GM12891 (cell line): ENCODE measurements at regions not wholly inside any gene's neighbourhood (a gene's known extent, or its start where the extent isn't known, plus 50 kb on each side); places are given as distances from the start of the nearest gene placed in this dataset.
"Not testable (repeated sequence)": the region's sequence is repeated elsewhere in the genome, so short reads cannot be mapped to it uniquely, and the experiment has no call there.

ENCODE experiments used
- POLR2A ChIP-seq: IDR thresholded peaks from 2 replicates; pipeline ENCODE4 v1.6.1; 2011; ENCODE audit warnings: low read depth, low read length, control low read depth
- POLR2AphosphoS5 ChIP-seq: IDR thresholded peaks from 2 replicates; pipeline ENCODE4 v1.6.1; 2011; ENCODE audit warnings: low read depth, low read length, control low read depth
- SPI1 ChIP-seq: IDR thresholded peaks from 2 replicates; pipeline ENCODE4 v1.6.1; 2011; ENCODE audit warnings: low read depth, low read length, control low read depth
- TAF1 ChIP-seq: IDR thresholded peaks from 2 replicates; pipeline ENCODE4 v1.6.1; 2011; ENCODE audit warnings: low read depth, low read length, control low read depth

DNA sequence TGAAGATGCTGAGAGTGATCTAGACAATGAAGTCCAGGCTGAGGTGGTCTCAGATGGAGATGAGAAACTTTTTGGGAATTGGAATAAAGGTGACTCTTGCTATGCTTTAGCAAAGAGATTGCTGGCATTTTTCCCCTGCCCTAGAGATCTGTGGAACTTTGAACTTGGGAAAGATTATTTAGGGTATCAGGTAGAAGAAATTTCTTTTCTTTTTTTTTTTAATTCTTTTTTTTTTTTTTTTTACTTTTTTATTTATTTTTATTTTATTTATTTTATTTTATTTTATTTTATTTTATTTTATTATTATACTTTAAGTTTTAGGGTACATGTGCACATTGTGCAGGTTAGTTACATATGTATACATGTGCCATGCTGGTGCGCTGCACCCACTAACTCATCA is 59.5 kb upstream of the RPRM start:
- TF ChIP-seq POLR2A, TAF1, POLR2AphosphoS5, SPI1: not testable (repeated sequence)
